ENCODE measurements at regions not wholly inside any gene's neighbourhood (a gene's known extent, or its start where the extent isn't known, plus 50 kb on each side); places are given as distances from the start of the nearest gene placed in this dataset.

DNA sequence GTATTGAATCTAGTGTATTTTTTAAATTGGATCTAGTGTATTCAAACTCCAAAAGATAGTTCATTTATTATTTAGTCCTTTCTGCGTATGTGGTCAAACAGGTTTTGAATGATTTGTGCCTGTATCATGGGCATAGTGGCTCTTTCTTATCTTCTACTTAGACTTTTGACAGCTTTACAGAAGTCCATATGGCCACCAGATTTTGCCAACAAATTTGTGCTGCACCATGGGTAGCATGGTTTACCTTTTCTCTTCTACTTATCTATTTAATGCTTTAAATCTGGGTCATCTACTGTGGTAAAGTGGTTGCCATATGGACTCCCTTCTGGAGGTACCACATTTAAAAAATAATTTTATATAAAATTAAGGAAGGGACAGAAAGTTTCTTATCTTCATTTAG, 66.9 kb upstream of the CADM2 start:
- ATAC-seq (no peak), DNase-seq (no peak)
- Mint-ChIP-seq H3K27me3 (ENCODE audit: low read depth) (no peaks in the 10 kb centered on the region), H3K4me3 (no peak overlapping the region), H3K9me3 (ENCODE audit: insufficient read depth) (peaks cover 5% of the 10 kb centered on the region), H3K36me3 (ENCODE audit: low read depth) (no peaks in the 10 kb centered on the region), H3K27ac (no peak overlapping the region), H3K4me1 (ENCODE audit: low read depth) (no peaks in the 10 kb centered on the region)
- ChIA-PET CTCF (no interaction called here), POLR2A (no interaction called here)

DNA sequence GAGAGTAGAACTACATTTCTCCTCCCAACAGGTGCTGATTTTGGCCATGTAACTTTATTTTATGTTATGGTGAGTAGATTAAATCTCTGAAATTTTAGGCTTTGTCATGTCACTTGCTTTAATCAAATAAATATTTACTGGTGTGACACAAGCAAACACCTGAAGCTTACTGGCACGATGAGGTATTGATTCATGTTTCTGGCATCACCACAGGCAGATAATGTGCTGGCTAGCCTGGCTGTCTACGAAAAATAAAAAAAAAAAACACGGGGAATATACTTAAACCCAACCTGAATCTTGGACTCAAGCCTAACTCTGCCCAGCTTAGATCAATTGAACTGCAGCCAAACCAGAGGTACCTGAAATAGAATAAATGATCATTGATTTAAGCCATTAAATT, 65.6 kb upstream of the CADM2 start:
- DNase-seq (no peak), ATAC-seq (no peak)
- ChIA-PET CTCF (no interaction called here), POLR2A (no interaction called here)
- H3K9me3 Mint-ChIP-seq (ENCODE audit: insufficient read depth), result peaks cover 9% of the 10 kb centered on the region
- H3K4me1 Mint-ChIP-seq (ENCODE audit: low read depth), result no peaks in the 10 kb centered on the region
- H3K4me3 Mint-ChIP-seq, result no peak overlapping the region
- no peaks in the 10 kb centered on the region for H3K36me3 Mint-ChIP-seq (ENCODE audit: low read depth)
- H3K27ac Mint-ChIP-seq, result no peak overlapping the region
- H3K27me3 Mint-ChIP-seq (ENCODE audit: low read depth), result no peaks in the 10 kb centered on the region

DNA sequence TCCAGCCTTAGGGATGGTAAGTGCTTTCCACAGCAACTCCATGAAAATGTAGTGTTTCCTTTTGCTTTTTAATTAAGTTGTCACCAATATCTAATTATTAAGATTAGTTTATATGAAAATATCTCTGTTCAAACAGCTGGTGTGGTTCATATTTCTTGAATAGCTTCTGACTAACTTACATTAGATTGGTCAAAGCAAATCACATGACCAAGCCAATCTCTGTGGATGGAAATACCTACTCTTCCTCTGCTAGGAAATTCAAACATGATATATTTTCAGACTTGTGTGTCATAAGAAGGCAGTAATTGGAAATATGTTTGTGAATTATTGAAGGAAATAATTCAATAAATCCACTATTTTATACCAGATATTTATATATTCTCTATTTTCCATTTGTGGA, 54.6 kb upstream of the CADM2 start:
- no peak for DNase-seq
- Mint-ChIP-seq H3K4me3 (no peak overlapping the region), H3K9me3 (ENCODE audit: insufficient read depth) (peaks cover 6% of the 10 kb centered on the region), H3K27me3 (ENCODE audit: low read depth) (no peaks in the 10 kb centered on the region), H3K36me3 (ENCODE audit: low read depth) (no peaks in the 10 kb centered on the region), H3K27ac (no peak overlapping the region), H3K4me1 (ENCODE audit: low read depth) (no peaks in the 10 kb centered on the region)
- ChIA-PET CTCF (no interaction called here), POLR2A (no interaction called here)
- no peak for ATAC-seq

DNA sequence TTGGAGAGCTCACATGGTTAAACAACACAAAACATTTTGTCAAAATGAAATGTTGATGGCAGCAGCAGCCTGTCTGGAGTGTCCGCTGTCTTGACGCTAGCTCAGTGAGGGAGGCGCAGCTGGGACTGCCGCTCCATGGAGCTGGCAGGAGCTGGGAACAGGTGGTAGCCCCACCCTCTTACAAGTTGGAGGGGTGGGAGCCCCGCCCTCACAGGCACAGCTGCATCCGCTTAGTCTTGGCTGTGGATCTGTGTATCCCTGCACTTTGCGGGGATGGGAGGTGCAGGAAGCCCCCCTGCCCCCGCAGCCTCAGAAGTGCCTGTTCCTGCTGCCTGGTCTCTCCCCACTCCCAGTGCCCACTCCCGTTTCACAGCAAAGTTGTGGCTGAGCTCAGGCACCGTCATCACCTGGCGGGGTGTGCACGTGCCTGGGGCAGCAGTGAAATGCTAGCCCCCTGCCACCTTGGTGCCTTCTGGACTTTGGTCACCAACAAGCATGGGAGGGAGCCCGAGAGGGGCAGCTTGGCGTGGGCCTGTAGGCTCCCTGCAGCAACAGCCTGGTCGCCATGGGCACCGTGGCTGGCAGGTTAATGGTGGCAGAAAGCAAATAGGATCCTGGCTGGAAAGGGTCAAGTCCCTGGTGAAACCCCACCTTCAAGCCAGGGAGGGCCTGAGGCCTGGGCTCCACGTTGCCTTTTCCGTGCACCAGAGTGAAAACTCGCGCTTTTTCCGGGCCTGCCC, 53.8 kb upstream of the CADM2 start:
- Mint-ChIP-seq H3K4me3 (no peak overlapping the region), H3K9me3 (ENCODE audit: insufficient read depth) (peaks cover 3% of the 10 kb centered on the region), H3K4me1 (ENCODE audit: low read depth) (no peaks in the 10 kb centered on the region), H3K27ac (no peak overlapping the region), H3K36me3 (ENCODE audit: low read depth) (no peaks in the 10 kb centered on the region), H3K27me3 (ENCODE audit: low read depth) (no peaks in the 10 kb centered on the region)
- DNase-seq, result no peak
- ChIA-PET POLR2A (no interaction called here), CTCF (no interaction called here)
- ATAC-seq, result no peak

DNA sequence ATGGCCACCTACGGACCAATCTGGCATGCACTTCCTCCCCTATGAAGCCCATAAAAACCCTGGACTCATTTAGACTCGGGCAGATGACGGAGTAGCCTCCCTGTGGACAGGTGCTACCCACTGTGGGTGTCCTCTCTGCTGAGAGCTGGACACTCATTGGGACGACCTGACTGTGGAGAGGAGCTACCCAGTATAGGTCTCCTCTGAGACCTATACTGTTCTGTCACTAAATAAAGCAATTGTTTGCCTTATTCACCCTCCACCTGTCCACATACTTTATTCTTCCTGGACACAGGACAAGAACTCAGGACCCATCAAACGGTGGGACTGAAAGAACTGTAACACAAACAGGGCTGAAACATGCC, 53.3 kb upstream of the CADM2 start:
- DNase-seq, result no peak
- Mint-ChIP-seq H3K27me3 (ENCODE audit: low read depth) (no peaks in the 10 kb centered on the region), H3K4me1 (ENCODE audit: low read depth) (no peaks in the 10 kb centered on the region), H3K36me3 (ENCODE audit: low read depth) (no peaks in the 10 kb centered on the region), H3K27ac (no peak overlapping the region), H3K4me3 (no peak overlapping the region), H3K9me3 (ENCODE audit: insufficient read depth) (peaks cover 3% of the 10 kb centered on the region)
- ChIA-PET POLR2A (no interaction called here), CTCF (no interaction called here)
- ATAC-seq, result no peak

DNA sequence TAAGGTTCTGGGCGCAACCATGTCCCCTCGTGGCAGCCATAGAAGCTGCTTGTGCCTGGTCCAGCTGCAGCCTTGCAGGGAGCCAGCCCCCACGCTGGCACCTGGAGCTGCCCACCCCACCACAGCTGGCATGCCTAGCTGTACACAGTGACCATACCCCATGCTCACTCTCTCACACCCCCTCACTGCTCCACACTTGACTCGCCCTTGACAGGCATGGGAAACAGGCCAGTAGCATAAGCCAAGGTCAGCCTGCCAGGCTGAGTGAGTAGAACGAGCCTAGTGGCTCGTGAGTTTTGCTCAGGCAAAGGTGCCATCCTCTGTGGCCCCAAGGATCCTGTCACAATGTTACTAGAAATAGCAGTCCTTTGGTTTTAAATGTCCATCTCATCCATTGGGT, 52.7 kb upstream of the CADM2 start:
- Mint-ChIP-seq H3K36me3 (ENCODE audit: low read depth) (no peaks in the 10 kb centered on the region), H3K27me3 (ENCODE audit: low read depth) (no peaks in the 10 kb centered on the region), H3K9me3 (ENCODE audit: insufficient read depth) (peaks cover 3% of the 10 kb centered on the region), H3K4me3 (no peak overlapping the region), H3K27ac (no peak overlapping the region), H3K4me1 (ENCODE audit: low read depth) (no peaks in the 10 kb centered on the region)
- no peak for ATAC-seq
- CTCF ChIA-PET, result no interaction called here
- no peak for DNase-seq
- POLR2A ChIA-PET, result no interaction called here

Measured in activated CD8-positive, alpha-beta T cell treated with anti-CD3 and anti-CD28 coated beads, Interleukin-2, amount 10 ng/mL, durations not matched to agents 7 days and 5 days (primary cell).